Activated CD8-positive, alpha-beta T cell treated with anti-CD3 and anti-CD28 coated beads for 36 hours (primary cell): ENCODE measurements at regions not wholly inside any gene's neighbourhood (a gene's known extent, or its start where the extent isn't known, plus 50 kb on each side); places are given as distances from the start of the nearest gene placed in this dataset.
"Not testable (repeated sequence)": the region's sequence is repeated elsewhere in the genome, so short reads cannot be mapped to it uniquely, and the experiment has no call there.

Experiments
- ATAC-seq: fragments of 200-7000 bp; cut with Tn5 transposase; one replicate; pipeline ENCODE4 v1.10.0; 2021; ENCODE audit warnings: mild to moderate bottlenecking, moderate library complexity
- CTCF ChIA-PET: fragments of 350-600 bp; sonication (Branson Sonifier 250); formaldehyde crosslinking; loops from one replicate; lab custom pipeline; 2021; ENCODE audit warnings: antibody characterized with exemption; lab: Charles Lee
- POLR2A ChIA-PET: fragments of 350-600 bp; sonication (Branson Sonifier 250); formaldehyde crosslinking; loops from one replicate; lab custom pipeline; 2021; ENCODE audit warnings: antibody characterized with exemption; lab: Charles Lee
- DNase-seq: peaks from one replicate; pipeline ENCODE4 v3.0.0-alpha.2; 2020
- H3K27ac Mint-ChIP-seq: one replicate; pipeline ENCODE4 v1.8.0; 2021; ENCODE audit warnings: mild to moderate bottlenecking, mixed read lengths
- H3K27me3 Mint-ChIP-seq: one replicate; pipeline ENCODE4 v1.8.0; 2021; ENCODE audit warnings: mixed read lengths
- H3K36me3 Mint-ChIP-seq: one replicate; pipeline ENCODE4 v1.8.0; 2021; ENCODE audit warnings: low read depth, mixed read lengths
- H3K4me1 Mint-ChIP-seq: one replicate; pipeline ENCODE4 v1.8.0; 2021; ENCODE audit warnings: low read depth, mixed read lengths
- H3K4me3 Mint-ChIP-seq: one replicate; pipeline ENCODE4 v1.8.0; 2021; ENCODE audit warnings: mild to moderate bottlenecking, moderate library complexity, mixed read lengths
- H3K9me3 Mint-ChIP-seq: one replicate; pipeline ENCODE4 v1.8.0; 2021; ENCODE audit warnings: mixed read lengths
- intact Hi-C: fragments of 100-400 bp; cut with micrococcal nuclease; formaldehyde crosslinking; loops from one replicate; pipeline ENCODE4 v1.10.0; 2022
- TF ChIP-seq, protein P1 (sequence below): fragments of 200-600 bp; IDR thresholded peaks from one replicate; pipeline ENCODE4 v1.8.0; 2022; ENCODE audit warnings: antibody characterized with exemption, mild to moderate bottlenecking

DNA sequence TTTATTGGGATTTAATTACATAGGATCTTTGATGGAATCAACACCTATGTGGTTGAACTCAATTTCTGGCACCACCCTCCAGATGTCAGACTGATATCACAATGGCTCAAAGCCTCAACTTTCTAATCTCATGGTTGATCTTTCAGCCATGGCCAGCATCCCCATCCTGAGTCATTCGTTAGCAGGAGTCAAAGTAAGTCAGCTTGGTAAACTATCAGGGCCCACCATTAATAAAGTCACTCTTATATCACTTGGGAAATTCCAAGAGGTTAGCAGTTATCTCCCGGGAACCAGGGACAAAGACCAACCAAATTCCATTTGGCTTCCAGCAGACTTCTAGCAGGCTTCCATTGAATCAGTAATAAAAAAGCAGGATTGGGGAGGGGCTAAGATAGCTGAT, 50.7 kb upstream of the TNFSF4 start:
- H3K4me3 Mint-ChIP-seq: no peak overlapping the region
- no peaks in the 10 kb centered on the region for H3K27me3 Mint-ChIP-seq
- ATAC-seq (no peak), DNase-seq (no peak)
- TF ChIP-seq, protein P1, sequence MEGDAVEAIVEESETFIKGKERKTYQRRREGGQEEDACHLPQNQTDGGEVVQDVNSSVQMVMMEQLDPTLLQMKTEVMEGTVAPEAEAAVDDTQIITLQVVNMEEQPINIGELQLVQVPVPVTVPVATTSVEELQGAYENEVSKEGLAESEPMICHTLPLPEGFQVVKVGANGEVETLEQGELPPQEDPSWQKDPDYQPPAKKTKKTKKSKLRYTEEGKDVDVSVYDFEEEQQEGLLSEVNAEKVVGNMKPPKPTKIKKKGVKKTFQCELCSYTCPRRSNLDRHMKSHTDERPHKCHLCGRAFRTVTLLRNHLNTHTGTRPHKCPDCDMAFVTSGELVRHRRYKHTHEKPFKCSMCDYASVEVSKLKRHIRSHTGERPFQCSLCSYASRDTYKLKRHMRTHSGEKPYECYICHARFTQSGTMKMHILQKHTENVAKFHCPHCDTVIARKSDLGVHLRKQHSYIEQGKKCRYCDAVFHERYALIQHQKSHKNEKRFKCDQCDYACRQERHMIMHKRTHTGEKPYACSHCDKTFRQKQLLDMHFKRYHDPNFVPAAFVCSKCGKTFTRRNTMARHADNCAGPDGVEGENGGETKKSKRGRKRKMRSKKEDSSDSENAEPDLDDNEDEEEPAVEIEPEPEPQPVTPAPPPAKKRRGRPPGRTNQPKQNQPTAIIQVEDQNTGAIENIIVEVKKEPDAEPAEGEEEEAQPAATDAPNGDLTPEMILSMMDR: no peak
- POLR2A ChIA-PET: no interaction called here
- intact Hi-C loops: loop anchor here (10.0 kb wide), 1 partner anchor 147 kb away; no protein-coding TSS in a partner anchor
- H3K4me1 Mint-ChIP-seq: peaks cover 2% of the 10 kb centered on the region
- CTCF ChIA-PET: interaction anchor here (1.3 to 2.4 kb wide), 2 partner anchors 14 to 39 kb away, joined by 3 to 6 read pairs; no protein-coding TSS in a partner anchor
- H3K9me3 Mint-ChIP-seq: peaks cover 23% of the 10 kb centered on the region
- peaks cover 9% of the 10 kb centered on the region for H3K36me3 Mint-ChIP-seq
- no peak overlapping the region for H3K27ac Mint-ChIP-seq

DNA sequence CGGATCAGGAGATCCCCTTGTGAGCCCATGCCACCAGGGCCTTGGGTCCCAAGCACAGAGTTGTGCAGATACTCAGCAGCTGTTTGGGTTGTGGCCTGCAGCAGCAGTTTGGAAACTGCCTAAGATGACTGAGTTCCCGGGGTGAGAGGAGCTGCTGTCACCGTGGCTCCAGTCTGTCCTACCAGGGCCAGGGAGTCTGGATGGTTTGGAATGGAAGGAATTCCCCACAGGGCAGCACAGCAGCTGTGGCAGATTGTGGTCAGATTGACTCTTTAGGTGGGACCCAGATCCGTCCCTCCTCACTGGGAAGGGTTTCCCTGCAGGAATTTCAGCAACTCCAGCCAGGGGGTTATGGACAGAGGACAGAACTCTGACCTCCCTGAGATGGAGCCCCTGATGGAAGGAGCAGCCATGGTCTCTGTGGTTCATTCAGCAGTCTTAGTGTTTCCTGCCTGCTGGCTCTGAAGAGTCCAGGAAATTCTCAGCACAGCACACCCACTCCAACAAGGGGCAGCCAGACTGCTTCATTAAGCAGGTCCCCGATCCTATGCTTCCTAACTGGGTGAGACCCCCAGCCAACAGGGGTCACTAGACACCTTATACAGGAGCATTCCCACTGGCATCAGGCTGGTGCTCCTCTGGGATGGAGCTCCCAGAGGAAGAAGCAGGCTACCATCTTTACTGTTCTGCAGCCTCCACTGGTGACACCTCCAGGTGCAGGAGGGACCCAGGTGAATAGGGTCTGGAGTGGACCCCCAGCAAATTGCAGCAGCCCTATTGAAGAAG, 51.5 kb upstream of the TNFSF4 start:
- TF ChIP-seq, protein P1: no peak
- ChIA-PET CTCF (interaction anchor here (2.4 kb wide), 1 partner anchor 15 kb away, joined by 6 read pairs; no protein-coding TSS in a partner anchor), POLR2A (interaction anchor here (0.6 kb wide), 1 partner anchor 148 kb away, joined by 3 read pairs; no protein-coding TSS in a partner anchor)
- DNase-seq: no peak
- H3K4me3 Mint-ChIP-seq: no peak overlapping the region
- no peaks in the 10 kb centered on the region for H3K27me3 Mint-ChIP-seq
- no peak overlapping the region for H3K27ac Mint-ChIP-seq
- intact Hi-C loops: loop anchor here (10.0 kb wide), 1 partner anchor 146 kb away; no protein-coding TSS in a partner anchor
- no peak for ATAC-seq
- peaks cover 24% of the 10 kb centered on the region for H3K9me3 Mint-ChIP-seq
- H3K4me1 Mint-ChIP-seq: peaks cover 2% of the 10 kb centered on the region
- H3K36me3 Mint-ChIP-seq: peaks cover 9% of the 10 kb centered on the region

DNA sequence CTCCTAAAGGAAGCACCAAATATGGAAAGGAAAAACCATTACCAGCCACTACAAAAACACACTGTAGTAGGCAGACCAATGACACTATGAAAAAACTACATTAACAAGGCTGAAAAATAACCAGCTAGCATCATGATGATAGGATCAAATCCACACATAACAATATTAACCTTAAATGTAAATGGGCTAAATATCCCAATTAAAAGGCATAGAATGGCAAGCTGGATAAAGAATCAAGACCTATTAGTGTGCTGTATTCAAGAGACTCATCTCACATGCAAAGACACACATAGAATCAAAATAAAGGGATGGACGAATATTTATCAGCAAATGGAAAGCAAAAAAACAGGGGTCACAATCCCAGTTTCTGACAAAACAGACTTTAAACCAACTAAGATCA, 53.2 kb upstream of the TNFSF4 start:
- H3K9me3 Mint-ChIP-seq: peaks cover 24% of the 10 kb centered on the region
- H3K27me3 Mint-ChIP-seq, H3K4me3 Mint-ChIP-seq, POLR2A ChIA-PET, intact Hi-C loops, DNase-seq, H3K36me3 Mint-ChIP-seq, H3K4me1 Mint-ChIP-seq, H3K27ac Mint-ChIP-seq, ATAC-seq: not testable (repeated sequence)
- CTCF ChIA-PET: interaction anchor here (0.8 to 0.9 kb wide), 2 partner anchors 58 to 515 kb away, joined by 3 read pairs; no protein-coding TSS in a partner anchor

DNA sequence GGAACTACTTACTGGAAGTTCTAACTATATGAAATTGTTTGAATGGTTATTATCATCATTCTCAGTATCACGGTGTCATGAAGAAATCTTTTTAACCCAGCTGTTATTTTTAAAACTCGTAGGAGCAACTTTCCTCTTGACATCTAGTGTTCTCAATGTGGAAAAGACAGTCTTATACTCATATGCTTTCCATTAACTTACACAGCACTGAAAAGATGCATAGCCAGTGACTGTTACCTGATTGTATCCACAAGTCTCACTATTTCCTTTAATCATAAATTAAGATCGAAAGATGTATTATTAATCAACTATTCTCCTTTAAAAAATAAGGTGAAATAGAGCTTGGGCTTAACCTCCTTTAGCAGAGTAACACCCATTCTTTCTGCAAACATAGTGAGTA, 59.7 kb upstream of the TNFSF4 start:
- peaks cover 2% of the 10 kb centered on the region for H3K9me3 Mint-ChIP-seq
- CTCF ChIA-PET: interaction anchor here (1.0 kb wide), 1 partner anchor 11 kb away, joined by 7 read pairs; no protein-coding TSS in a partner anchor
- intact Hi-C loops: no loop called here

DNA sequence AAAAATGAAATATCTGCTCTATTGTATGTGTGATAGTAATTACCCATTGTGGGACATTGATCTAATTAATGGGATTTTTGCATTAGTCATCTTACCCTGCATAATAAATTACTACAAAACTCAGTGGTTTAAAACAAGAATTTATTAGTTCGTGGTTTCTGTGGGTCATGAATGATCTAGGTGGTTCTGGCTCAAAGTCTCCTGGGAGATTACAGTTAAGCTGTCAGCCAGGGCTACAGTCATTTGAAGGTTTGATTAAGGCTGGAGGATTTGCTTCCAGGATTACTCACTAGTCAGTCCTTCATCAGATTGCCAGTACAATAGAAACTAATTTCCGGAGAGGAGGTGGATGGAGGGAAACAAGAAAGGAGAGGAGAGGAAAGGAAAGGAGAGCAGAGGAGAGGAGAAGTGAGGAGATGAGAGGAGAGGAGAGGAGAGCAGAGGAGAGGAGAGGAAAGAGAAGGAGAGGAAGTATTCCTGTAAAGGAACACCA, 60.4 kb upstream of the TNFSF4 start:
- Mint-ChIP-seq H3K36me3 (no peaks in the 10 kb centered on the region), H3K27me3 (no peaks in the 10 kb centered on the region), H3K4me3 (no peak overlapping the region), H3K27ac (no peak overlapping the region), H3K9me3 (peaks cover 2% of the 10 kb centered on the region), H3K4me1 (no peaks in the 10 kb centered on the region)
- ChIA-PET CTCF (interaction anchor here (0.7 kb wide), 1 partner anchor 13 kb away, joined by 3 read pairs; no protein-coding TSS in a partner anchor), POLR2A (interaction anchor here (1.2 kb wide), 1 partner anchor 120 kb away, joined by 3 read pairs; no protein-coding TSS in a partner anchor)
- ATAC-seq (no peak), DNase-seq (no peak)
- TF ChIP-seq, protein P1: no peak
- intact Hi-C loops: no loop called here

More for the DNA sequence above, 59.7 kb upstream of the TNFSF4 start:
- H3K4me1 Mint-ChIP-seq: no peaks in the 10 kb centered on the region
- no peaks in the 10 kb centered on the region for H3K27me3 Mint-ChIP-seq
- H3K36me3 Mint-ChIP-seq: no peaks in the 10 kb centered on the region
- TF ChIP-seq, protein P1: no peak
- H3K4me3 Mint-ChIP-seq: no peak overlapping the region
- DNase-seq: no peak
- POLR2A ChIA-PET: interaction anchor here (1.2 kb wide), 1 partner anchor 121 kb away, joined by 3 read pairs; no protein-coding TSS in a partner anchor
- no peak for ATAC-seq
- no peak overlapping the region for H3K27ac Mint-ChIP-seq
